ENCODE measurements at regions not wholly inside any gene's neighbourhood (a gene's known extent, or its start where the extent isn't known, plus 50 kb on each side); places are given as distances from the start of the nearest gene placed in this dataset.

DNA sequence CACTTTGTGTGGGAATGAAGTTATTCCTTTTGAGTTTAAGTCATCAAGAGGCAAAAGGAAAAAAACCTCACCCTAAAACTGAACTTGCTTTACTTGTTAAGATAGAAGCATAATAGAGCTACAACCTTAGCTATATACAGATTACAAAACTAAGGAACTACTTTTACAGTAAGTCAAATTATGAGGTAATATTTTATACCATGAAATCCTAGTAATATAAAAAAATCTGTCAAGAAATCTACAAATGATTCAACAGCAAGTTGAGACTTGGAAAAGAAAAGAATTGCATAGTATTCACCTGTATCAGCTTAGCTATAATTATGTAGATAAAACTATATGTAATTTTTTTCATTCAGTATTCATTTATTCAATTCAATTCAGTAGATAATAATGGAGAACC lies 335.3 kb downstream of the KLF5 start:
- H3K27me3 ChIP-seq (ENCODE audit: control insufficient read depth in 1 of 2, insufficient read depth in 2 of 2, low read length in 2 of 2): no peaks in the 10 kb centered on the region
- no peaks in the 10 kb centered on the region for H3K9me3 ChIP-seq (ENCODE audit: control insufficient read depth in 1 of 2, insufficient read depth in 1 of 2, low read length in 2 of 2)
- Mint-ChIP-seq H3K36me3 (ENCODE audit: low read depth) (no peaks in the 10 kb centered on the region), H3K27ac (no peak overlapping the region), H3K9me3 (no peaks in the 10 kb centered on the region), H3K27me3 (no peaks in the 10 kb centered on the region), H3K4me1 (ENCODE audit: low read depth) (no peaks in the 10 kb centered on the region), H3K4me3 (no peak overlapping the region)
- intact Hi-C loops (cut with DNase I, micrococcal nuclease): no loop called here
- ATAC-seq (ENCODE audit: poor library complexity): no peak
- ChIA-PET POLR2A (no interaction called here), CTCF (no interaction called here)
- TF ChIP-seq, protein P1, sequence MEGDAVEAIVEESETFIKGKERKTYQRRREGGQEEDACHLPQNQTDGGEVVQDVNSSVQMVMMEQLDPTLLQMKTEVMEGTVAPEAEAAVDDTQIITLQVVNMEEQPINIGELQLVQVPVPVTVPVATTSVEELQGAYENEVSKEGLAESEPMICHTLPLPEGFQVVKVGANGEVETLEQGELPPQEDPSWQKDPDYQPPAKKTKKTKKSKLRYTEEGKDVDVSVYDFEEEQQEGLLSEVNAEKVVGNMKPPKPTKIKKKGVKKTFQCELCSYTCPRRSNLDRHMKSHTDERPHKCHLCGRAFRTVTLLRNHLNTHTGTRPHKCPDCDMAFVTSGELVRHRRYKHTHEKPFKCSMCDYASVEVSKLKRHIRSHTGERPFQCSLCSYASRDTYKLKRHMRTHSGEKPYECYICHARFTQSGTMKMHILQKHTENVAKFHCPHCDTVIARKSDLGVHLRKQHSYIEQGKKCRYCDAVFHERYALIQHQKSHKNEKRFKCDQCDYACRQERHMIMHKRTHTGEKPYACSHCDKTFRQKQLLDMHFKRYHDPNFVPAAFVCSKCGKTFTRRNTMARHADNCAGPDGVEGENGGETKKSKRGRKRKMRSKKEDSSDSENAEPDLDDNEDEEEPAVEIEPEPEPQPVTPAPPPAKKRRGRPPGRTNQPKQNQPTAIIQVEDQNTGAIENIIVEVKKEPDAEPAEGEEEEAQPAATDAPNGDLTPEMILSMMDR (IDR thresholded peaks at IDR 0.05): no peak
- no peaks in the 10 kb centered on the region for H3K36me3 ChIP-seq (ENCODE audit: insufficient read depth, low read length)
- H3K27ac ChIP-seq (ENCODE audit: low read depth in 1 of 2, low read length in 2 of 2): no peak overlapping the region
- no peaks in the 10 kb centered on the region for H3K4me1 ChIP-seq (ENCODE audit: insufficient read depth, low read length)
- H3K4me3 ChIP-seq (ENCODE audit: low read length): no peak overlapping the region
- DNase-seq: no peak

DNA sequence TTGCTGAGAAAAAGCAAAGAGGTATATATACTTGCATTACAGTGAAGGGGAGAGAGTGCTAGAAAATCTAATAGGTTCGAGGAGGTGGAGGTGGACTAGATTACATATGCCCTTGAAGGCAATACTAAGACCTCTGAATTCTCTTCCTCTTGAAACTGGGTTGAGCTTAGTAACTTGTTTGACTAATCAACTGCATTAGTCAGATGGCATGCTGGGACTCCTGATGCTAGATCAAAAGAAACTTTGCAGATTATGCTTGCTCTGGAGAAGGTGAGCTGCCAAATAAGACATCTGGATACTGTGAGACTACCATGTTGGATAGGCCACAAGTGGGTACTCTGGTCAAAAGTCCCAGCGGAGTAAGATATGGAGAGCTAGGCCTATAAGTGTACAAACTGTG lies 331.3 kb downstream of the KLF5 start:
- TF ChIP-seq, protein P1 (IDR thresholded peaks at IDR 0.05): no peak
- intact Hi-C loops (cut with DNase I, micrococcal nuclease): no loop called here
- Histone ChIP-seq H3K9me3 (ENCODE audit: control insufficient read depth in 1 of 2, insufficient read depth in 1 of 2, low read length in 2 of 2) (no peaks in the 10 kb centered on the region), H3K4me3 (ENCODE audit: low read length) (no peak overlapping the region), H3K4me1 (ENCODE audit: insufficient read depth, low read length) (no peaks in the 10 kb centered on the region), H3K36me3 (ENCODE audit: insufficient read depth, low read length) (no peaks in the 10 kb centered on the region), H3K27me3 (ENCODE audit: control insufficient read depth in 1 of 2, insufficient read depth in 2 of 2, low read length in 2 of 2) (no peaks in the 10 kb centered on the region), H3K27ac (ENCODE audit: low read depth in 1 of 2, low read length in 2 of 2) (no peak overlapping the region)
- Mint-ChIP-seq H3K36me3 (ENCODE audit: low read depth) (no peaks in the 10 kb centered on the region), H3K27ac (no peak overlapping the region), H3K9me3 (no peaks in the 10 kb centered on the region), H3K4me1 (ENCODE audit: low read depth) (no peaks in the 10 kb centered on the region), H3K4me3 (no peak overlapping the region), H3K27me3 (no peaks in the 10 kb centered on the region)
- ChIA-PET POLR2A (no interaction called here), CTCF (no interaction called here)
- ATAC-seq (ENCODE audit: poor library complexity) (no peak), DNase-seq (no peak)

GRCh38 chr13:73388586-73388985 lies 329.8 kb downstream of the KLF5 start:
- no peaks in the 10 kb centered on the region for H3K9me3 Mint-ChIP-seq
- POLR2A ChIA-PET: no interaction called here
- Histone ChIP-seq H3K27ac (ENCODE audit: low read depth in 1 of 2, low read length in 2 of 2) (no peak overlapping the region), H3K4me1 (ENCODE audit: insufficient read depth, low read length) (no peaks in the 10 kb centered on the region), H3K9me3 (ENCODE audit: control insufficient read depth in 1 of 2, insufficient read depth in 1 of 2, low read length in 2 of 2) (no peaks in the 10 kb centered on the region), H3K36me3 (ENCODE audit: insufficient read depth, low read length) (no peaks in the 10 kb centered on the region), H3K4me3 (ENCODE audit: low read length) (no peak overlapping the region), H3K27me3 (ENCODE audit: control insufficient read depth in 1 of 2, insufficient read depth in 2 of 2, low read length in 2 of 2) (no peaks in the 10 kb centered on the region)
- ATAC-seq (ENCODE audit: poor library complexity): no peak
- H3K27me3 Mint-ChIP-seq: no peaks in the 10 kb centered on the region
- no peaks in the 10 kb centered on the region for H3K36me3 Mint-ChIP-seq (ENCODE audit: low read depth)
- no peaks in the 10 kb centered on the region for H3K4me1 Mint-ChIP-seq (ENCODE audit: low read depth)
- H3K27ac Mint-ChIP-seq: no peak overlapping the region
- intact Hi-C loops (cut with DNase I, micrococcal nuclease): no loop called here
- DNase-seq: no peak
- no peak overlapping the region for H3K4me3 Mint-ChIP-seq
- TF ChIP-seq, protein P1 (IDR thresholded peaks at IDR 0.05): no peak
- CTCF ChIA-PET: interaction anchor here (1.0 kb wide), 1 partner anchor 20 kb away, joined by 4 read pairs; no protein-coding TSS in a partner anchor
